ENCODE measurements at regions not wholly inside any gene's neighbourhood (a gene's known extent, or its start where the extent isn't known, plus 50 kb on each side); places are given as distances from the start of the nearest gene placed in this dataset.
A peak's percentile ranks its signal among the peaks of the same experiment; 100 is the strongest.

DNA sequence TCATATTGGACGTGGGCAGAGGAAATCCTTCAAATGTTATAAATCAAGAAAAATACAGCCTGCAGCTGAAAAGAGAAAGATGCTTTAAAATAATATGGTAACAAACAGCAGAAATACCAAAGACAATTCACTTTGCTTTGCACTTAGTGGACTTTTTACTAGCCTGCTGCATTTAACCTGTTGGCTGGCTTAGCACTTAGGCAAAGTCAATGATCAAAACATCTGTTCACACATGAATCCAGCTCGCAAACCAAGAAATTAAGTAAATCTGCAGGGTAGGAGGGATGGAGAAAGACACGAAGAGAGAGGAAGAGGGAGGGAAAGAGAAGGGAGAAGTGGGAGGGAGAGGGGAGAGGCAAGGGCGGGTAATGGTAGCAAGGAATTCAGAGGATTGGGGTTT lies 103.6 kb upstream of the RAB4A start:
- no peak overlapping the region for H3K4me2 ChIP-seq (ENCODE audit: insufficient read depth, low read length)
- no peaks in the 10 kb centered on the region for H3K79me2 ChIP-seq (ENCODE audit: insufficient read depth, low read length)
- no peaks in the 10 kb centered on the region for H3K9me3 ChIP-seq (ENCODE audit: low read depth, low read length)
- H3K27me3 ChIP-seq (ENCODE audit: insufficient read depth, low read length), result no peaks in the 10 kb centered on the region
- no peak for DNase-seq (ENCODE audit: insufficient read length, low spot score, missing footprints)
- no peak overlapping the region for H3K27ac ChIP-seq (ENCODE audit: low read depth, low read length)
- no peaks in the 10 kb centered on the region for H3K4me1 ChIP-seq (ENCODE audit: insufficient read depth, low read length)
- TF ChIP-seq, protein P1, sequence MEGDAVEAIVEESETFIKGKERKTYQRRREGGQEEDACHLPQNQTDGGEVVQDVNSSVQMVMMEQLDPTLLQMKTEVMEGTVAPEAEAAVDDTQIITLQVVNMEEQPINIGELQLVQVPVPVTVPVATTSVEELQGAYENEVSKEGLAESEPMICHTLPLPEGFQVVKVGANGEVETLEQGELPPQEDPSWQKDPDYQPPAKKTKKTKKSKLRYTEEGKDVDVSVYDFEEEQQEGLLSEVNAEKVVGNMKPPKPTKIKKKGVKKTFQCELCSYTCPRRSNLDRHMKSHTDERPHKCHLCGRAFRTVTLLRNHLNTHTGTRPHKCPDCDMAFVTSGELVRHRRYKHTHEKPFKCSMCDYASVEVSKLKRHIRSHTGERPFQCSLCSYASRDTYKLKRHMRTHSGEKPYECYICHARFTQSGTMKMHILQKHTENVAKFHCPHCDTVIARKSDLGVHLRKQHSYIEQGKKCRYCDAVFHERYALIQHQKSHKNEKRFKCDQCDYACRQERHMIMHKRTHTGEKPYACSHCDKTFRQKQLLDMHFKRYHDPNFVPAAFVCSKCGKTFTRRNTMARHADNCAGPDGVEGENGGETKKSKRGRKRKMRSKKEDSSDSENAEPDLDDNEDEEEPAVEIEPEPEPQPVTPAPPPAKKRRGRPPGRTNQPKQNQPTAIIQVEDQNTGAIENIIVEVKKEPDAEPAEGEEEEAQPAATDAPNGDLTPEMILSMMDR (IDR thresholded peaks at IDR 0.05; ENCODE audit: extremely low read depth, low read depth, low read length), result no peak
- H3K4me3 ChIP-seq (ENCODE audit: insufficient read depth, low read length), result no peak overlapping the region
- H4K20me1 ChIP-seq (ENCODE audit: insufficient read depth, low read length), result no peaks in the 10 kb centered on the region
- H2AFZ ChIP-seq (ENCODE audit: low read length), result no peak overlapping the region
- no peaks in the 10 kb centered on the region for H3K36me3 ChIP-seq (ENCODE audit: insufficient read depth, low read length)

DNA sequence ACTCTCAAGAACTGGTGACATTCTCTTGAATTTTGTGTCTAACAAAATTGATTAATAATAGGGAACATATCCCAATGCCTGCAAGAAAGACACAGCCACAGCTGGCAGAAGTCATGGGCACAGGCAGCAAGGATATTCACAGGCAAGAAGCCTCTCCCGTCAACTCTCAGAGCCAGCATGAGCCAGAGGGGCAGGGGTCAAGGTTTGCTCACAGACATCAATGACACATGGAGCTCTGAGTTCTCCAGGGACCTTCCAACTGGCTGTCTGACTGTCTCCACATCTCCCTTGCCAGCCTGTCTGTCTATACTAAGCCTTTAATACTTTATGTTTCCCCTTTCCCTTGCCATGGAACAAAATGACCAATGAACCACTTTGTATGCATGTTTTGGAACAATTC lies 101.5 kb upstream of the RAB4A start:
- Histone ChIP-seq H3K4me1 (ENCODE audit: insufficient read depth, low read length) (no peaks in the 10 kb centered on the region), H3K27me3 (ENCODE audit: insufficient read depth, low read length) (no peaks in the 10 kb centered on the region), H3K79me2 (ENCODE audit: insufficient read depth, low read length) (no peaks in the 10 kb centered on the region), H3K4me3 (ENCODE audit: insufficient read depth, low read length) (no peak overlapping the region), H2AFZ (ENCODE audit: low read length) (no peak overlapping the region), H3K4me2 (ENCODE audit: insufficient read depth, low read length) (no peak overlapping the region), H3K9me3 (ENCODE audit: low read depth, low read length) (no peaks in the 10 kb centered on the region), H3K27ac (ENCODE audit: low read depth, low read length) (no peak overlapping the region), H4K20me1 (ENCODE audit: insufficient read depth, low read length) (no peaks in the 10 kb centered on the region), H3K36me3 (ENCODE audit: insufficient read depth, low read length) (no peaks in the 10 kb centered on the region)
- DNase-seq (ENCODE audit: insufficient read length, low spot score, missing footprints), result peak; percentile 75
- TF ChIP-seq, protein P1 (IDR thresholded peaks at IDR 0.05; ENCODE audit: extremely low read depth, low read depth, low read length), result no peak

DNA sequence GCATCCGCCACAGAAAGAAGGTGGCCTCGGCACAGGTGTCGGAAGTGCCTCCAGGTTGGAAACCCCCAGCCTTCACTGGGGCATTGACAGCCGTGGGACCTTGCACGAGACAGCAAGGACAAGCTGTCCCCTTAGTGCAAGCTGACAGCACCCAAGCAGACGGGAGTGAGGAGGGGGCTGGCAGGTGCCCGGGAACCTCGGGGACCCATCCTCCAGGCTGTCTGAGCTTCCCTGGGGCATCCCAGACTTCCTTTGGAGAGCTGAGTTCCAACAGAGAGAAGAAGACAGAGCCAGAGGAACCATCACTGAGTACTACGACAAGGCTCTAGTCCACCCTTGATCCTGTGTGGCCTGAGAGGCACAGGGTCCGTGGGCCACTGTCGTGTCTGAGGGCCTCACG lies 100.6 kb upstream of the RAB4A start:
- Histone ChIP-seq H3K79me2 (ENCODE audit: insufficient read depth, low read length) (no peaks in the 10 kb centered on the region), H2AFZ (ENCODE audit: low read length) (no peak overlapping the region), H4K20me1 (ENCODE audit: insufficient read depth, low read length) (no peaks in the 10 kb centered on the region), H3K27me3 (ENCODE audit: insufficient read depth, low read length) (no peaks in the 10 kb centered on the region), H3K4me3 (ENCODE audit: insufficient read depth, low read length) (no peak overlapping the region), H3K27ac (ENCODE audit: low read depth, low read length) (no peak overlapping the region), H3K9me3 (ENCODE audit: low read depth, low read length) (no peaks in the 10 kb centered on the region), H3K4me1 (ENCODE audit: insufficient read depth, low read length) (no peaks in the 10 kb centered on the region), H3K4me2 (ENCODE audit: insufficient read depth, low read length) (no peak overlapping the region), H3K36me3 (ENCODE audit: insufficient read depth, low read length) (no peaks in the 10 kb centered on the region)
- TF ChIP-seq, protein P1 (IDR thresholded peaks at IDR 0.05; ENCODE audit: extremely low read depth, low read depth, low read length), result no peak
- DNase-seq (ENCODE audit: insufficient read length, low spot score, missing footprints), result no peak

DNA sequence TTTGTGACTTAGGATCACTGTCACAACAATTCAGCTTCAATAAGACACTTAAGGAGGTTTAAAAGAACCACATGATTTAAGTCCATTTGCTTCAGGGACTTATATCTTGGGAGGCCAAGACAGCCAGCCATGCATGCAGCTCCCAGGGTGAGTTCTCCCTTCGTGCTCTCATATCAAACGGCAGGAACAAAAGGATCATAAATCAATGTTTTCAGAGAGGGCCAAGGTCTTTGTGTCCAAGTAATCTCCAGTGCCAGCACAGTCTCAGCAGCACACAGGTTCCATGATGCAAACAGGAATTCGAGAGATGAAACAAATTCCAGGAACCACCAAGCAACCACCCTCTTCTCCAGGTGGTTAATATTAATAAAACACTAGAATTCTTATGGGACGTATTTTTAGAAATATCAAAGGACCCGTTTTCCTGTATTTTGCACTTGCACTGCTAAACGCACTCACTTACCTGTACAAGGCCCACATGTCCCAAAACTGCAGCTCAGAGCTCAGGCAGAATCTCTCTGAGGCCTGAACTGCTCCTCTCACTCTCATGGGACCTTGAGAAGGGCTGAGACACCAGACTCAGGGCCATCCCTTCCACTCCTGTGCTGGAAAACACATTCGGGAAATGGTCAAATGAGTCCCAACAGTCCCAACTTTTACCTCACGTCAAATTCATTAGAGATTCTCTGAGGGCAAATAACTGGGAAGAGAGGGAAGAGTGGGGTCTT lies 100.0 kb upstream of the RAB4A start:
- H3K27me3 ChIP-seq (ENCODE audit: insufficient read depth, low read length), result no peaks in the 10 kb centered on the region
- H4K20me1 ChIP-seq (ENCODE audit: insufficient read depth, low read length), result no peaks in the 10 kb centered on the region
- DNase-seq (ENCODE audit: insufficient read length, low spot score, missing footprints), result peak; percentile 14
- no peaks in the 10 kb centered on the region for H3K79me2 ChIP-seq (ENCODE audit: insufficient read depth, low read length)
- H3K4me2 ChIP-seq (ENCODE audit: insufficient read depth, low read length), result no peak overlapping the region
- no peak overlapping the region for H3K27ac ChIP-seq (ENCODE audit: low read depth, low read length)
- no peak overlapping the region for H3K4me3 ChIP-seq (ENCODE audit: insufficient read depth, low read length)
- no peaks in the 10 kb centered on the region for H3K36me3 ChIP-seq (ENCODE audit: insufficient read depth, low read length)
- H2AFZ ChIP-seq (ENCODE audit: low read length), result no peak overlapping the region
- H3K4me1 ChIP-seq (ENCODE audit: insufficient read depth, low read length), result no peaks in the 10 kb centered on the region
- no peaks in the 10 kb centered on the region for H3K9me3 ChIP-seq (ENCODE audit: low read depth, low read length)
- TF ChIP-seq, protein P1 (IDR thresholded peaks at IDR 0.05; ENCODE audit: extremely low read depth, low read depth, low read length), result no peak
